HCT116 (cell line): ENCODE measurements at regions not wholly inside any gene's neighbourhood (a gene's known extent, or its start where the extent isn't known, plus 50 kb on each side); places are given as distances from the start of the nearest gene placed in this dataset.

Source experiments
- ATAC-seq: fragments of 200-7000 bp; cut with Tn5 transposase; 2 replicates; pipeline ENCODE4 v1.9.1; 2020; ENCODE audit warnings: mild to moderate bottlenecking, moderate library complexity
- BruUV-seq: library from RNA; stranded (reverse); fragments of 400-500 nt; replicated peaks from 2 replicates; lab custom pipeline; 2021; lab: Mats Ljungman, UMichigan
- CTCF ChIA-PET: fragments of 300-600 bp; sonication (Branson Sonifier 250); formaldehyde crosslinking; loops from one replicate; lab custom pipeline; 2021; ENCODE audit warnings: antibody characterized with exemption; lab: Charles Lee
- POLR2A ChIA-PET: fragments of 300-600, 350-600 bp; sonication (Branson Sonifier 250); formaldehyde crosslinking; loops from one replicate; lab custom pipeline; 2021; ENCODE audit warnings: antibody characterized with exemption; lab: Charles Lee
- RAD21 ChIA-PET, 2 experiments: fragments of 300-600 bp; sonication (Branson Sonifier 250); formaldehyde crosslinking; loops; one replicate each; lab custom pipeline; 2023; ENCODE audit warnings: low total read pairs in 2 of 2; ENCODE audit not compliant: uncharacterized antibody in 2 of 2, unreplicated experiment in 2 of 2, low non-redundant PET in 1 of 2; lab: Charles Lee
- DNase-seq: peaks from one replicate; pipeline ENCODE4 v3.0.0-alpha.2; 2010; ENCODE audit warnings: low read depth, low spot score
- H2AFZ ChIP-seq: fragments of 200-600 bp; shearing (Covaris generic), sonication (generic); 2 replicates; pipeline ENCODE4 v1.6.1; 2017; ENCODE audit warnings: low read depth, mixed run types, mixed read lengths, antibody characterized with exemption, low read length; ENCODE audit not compliant: poor library complexity, severe bottlenecking
- H3K27ac ChIP-seq: 2 replicates; pipeline ENCODE4 v1.5.1; 2012; ENCODE audit warnings: low read depth, low read length
- H3K27me3 ChIP-seq: fragments of 200-600 bp; sonication (generic); 2 replicates; pipeline ENCODE4 v1.6.1; 2016; ENCODE audit warnings: mixed run types, low read length, mixed read lengths; ENCODE audit not compliant: insufficient read depth
- H3K36me3 ChIP-seq, 2 experiments: fragments of 200-500 bp in 1 of 2; fragments of 200-600 bp in 1 of 2; sonication (Bioruptor generic) in 1 of 2; sonication (generic) in 1 of 2; 2 replicates each; pipeline versions ENCODE4 v1.5.1 to v1.6.1; 2014 to 2016; ENCODE audit warnings: low read length in 2 of 2, inconsistent platforms in 1 of 2, mixed read lengths in 1 of 2, mixed run types in 1 of 2; ENCODE audit not compliant: insufficient read depth in 2 of 2, control insufficient read depth in 1 of 2
- H3K4me1 ChIP-seq, 2 experiments: fragments of 200-600 bp in 1 of 2; sonication (generic) in 1 of 2; 2 replicates each; pipeline versions ENCODE4 v1.5.1 to v1.6.1; 2012 to 2017; ENCODE audit warnings: low read length in 2 of 2, inconsistent platforms in 1 of 2, mild to moderate bottlenecking in 1 of 2, mixed read lengths in 1 of 2, mixed run types in 1 of 2, moderate library complexity in 1 of 2; ENCODE audit not compliant: insufficient read depth in 2 of 2, control insufficient read depth in 1 of 2
- H3K4me2 ChIP-seq: fragments of 200-600 bp; sonication (generic); 2 replicates; pipeline ENCODE4 v1.6.1; 2017; ENCODE audit warnings: mixed run types, low read length, mixed read lengths
- H3K4me3 ChIP-seq, 2 experiments: fragments of 200-600 bp in 1 of 2; sonication (generic) in 1 of 2; replicated peaks in 1 of 2; 2 replicates each; pipeline ENCODE4 v1.5.1; 2011 to 2016; ENCODE audit warnings: low read length in 2 of 2, control low read depth in 1 of 2, low read depth in 1 of 2, mild to moderate bottlenecking in 1 of 2, mixed read lengths in 1 of 2, mixed run types in 1 of 2
- H3K79me2 ChIP-seq: fragments of 200-600 bp; sonication (generic); 2 replicates; pipeline ENCODE4 v1.6.1; 2017; ENCODE audit warnings: mild to moderate bottlenecking, mixed run types, low read length, moderate library complexity, mixed read lengths; ENCODE audit not compliant: insufficient read depth
- H3K9ac ChIP-seq: fragments of 200-600 bp; sonication (generic); 2 replicates; pipeline ENCODE4 v1.6.1; 2016; ENCODE audit warnings: low read length, mixed read lengths
- H3K9me2 ChIP-seq: fragments of 200-600 bp; sonication (generic), shearing (Covaris generic); 2 replicates; pipeline ENCODE4 v1.6.1; 2017; ENCODE audit warnings: mixed run types, mild to moderate bottlenecking, moderate library complexity; ENCODE audit not compliant: insufficient read depth
- H3K9me3 ChIP-seq, 2 experiments: fragments of 200-500 bp in 1 of 2; fragments of 200-600 bp in 1 of 2; sonication (Bioruptor generic) in 1 of 2; sonication (generic) in 1 of 2; 2 replicates each; pipeline ENCODE4 v1.6.1; 2014 to 2017; ENCODE audit warnings: low read length in 2 of 2, mixed read lengths in 2 of 2, inconsistent platforms in 1 of 2, low read depth in 1 of 2, mild to moderate bottlenecking in 1 of 2, mixed run types in 1 of 2, moderate library complexity in 1 of 2; ENCODE audit not compliant: control insufficient read depth in 1 of 2, insufficient read depth in 1 of 2
- H4K20me1 ChIP-seq: fragments of 200-600 bp; sonication (generic), shearing (Covaris generic); 2 replicates; pipeline ENCODE4 v1.6.1; 2017; ENCODE audit warnings: mixed run types, mild to moderate bottlenecking, moderate library complexity; ENCODE audit not compliant: insufficient read depth
- CBX3 ChIP-seq: IDR thresholded peaks from 2 replicates; pipeline ENCODE4 v1.6.1; 2012; ENCODE audit warnings: low read depth
- CEBPB ChIP-seq: IDR thresholded peaks from 2 replicates; pipeline ENCODE4 v1.6.1; 2012; ENCODE audit warnings: low read depth
- ELF1 ChIP-seq: IDR thresholded peaks from 2 replicates; pipeline ENCODE4 v1.6.1; 2012; ENCODE audit warnings: low read depth, borderline replicate concordance
- EZH2phosphoT487 ChIP-seq: fragments of 200-600 bp; IDR thresholded peaks from 2 replicates; pipeline ENCODE4 v1.6.1; 2018; ENCODE audit warnings: antibody characterized with exemption, borderline replicate concordance
- JUND ChIP-seq: IDR thresholded peaks from 2 replicates; pipeline ENCODE4 v1.6.1; 2012
- POLR2A ChIP-seq: IDR thresholded peaks from 2 replicates; pipeline ENCODE4 v1.7.0; 2011; ENCODE audit warnings: borderline replicate concordance; ENCODE audit not compliant: insufficient read depth, insufficient read length; ENCODE audit errors: extremely low read depth
- RAD21 ChIP-seq: IDR thresholded peaks from 2 replicates; pipeline ENCODE4 v1.6.1; 2012; ENCODE audit warnings: low read depth, mild to moderate bottlenecking
- SIN3A ChIP-seq: IDR thresholded peaks from 2 replicates; pipeline ENCODE4 v1.6.1; 2012; ENCODE audit warnings: low read depth
- SP1 ChIP-seq: IDR thresholded peaks from 2 replicates; pipeline ENCODE4 v1.6.1; 2012; ENCODE audit warnings: low read depth
- SRF ChIP-seq: IDR thresholded peaks from 2 replicates; pipeline ENCODE4 v1.6.1; 2012; ENCODE audit warnings: low read depth
- TCF7L2 ChIP-seq: IDR thresholded peaks from 2 replicates; pipeline ENCODE4 v1.7.0; 2011; ENCODE audit warnings: borderline replicate concordance, inconsistent platforms; ENCODE audit not compliant: insufficient read depth, insufficient read length; ENCODE audit errors: extremely low read depth
- ZFX ChIP-seq: fragments of 450-650 bp; IDR thresholded peaks from 2 replicates; pipeline ENCODE4 v1.6.1; 2017
- ZNF274 ChIP-seq: fragments of 200-500 bp; sonication (Bioruptor generic); IDR thresholded peaks from 2 replicates; pipeline ENCODE4 v1.6.1; 2014; ENCODE audit warnings: mild to moderate bottlenecking, low read depth, low read length, inconsistent platforms
- intact Hi-C: fragments of 100-400 bp; cut with micrococcal nuclease; formaldehyde crosslinking; loops from 2 replicates; pipeline ENCODE4 v1.10.0; 2022
- TF ChIP-seq, protein P1 (sequence below): IDR thresholded peaks from 2 replicates; pipeline ENCODE4 v1.6.1; 2012; ENCODE audit warnings: low read depth
- TF ChIP-seq, protein P2 (sequence below), 3 experiments: fragments of 200-600 bp in 1 of 3; sonication (generic) in 1 of 3; IDR thresholded peaks in 2 of 3; conservative IDR thresholded peaks in 1 of 3; 2 replicates each; pipeline ENCODE4 v1.5.1; 2012 to 2017; ENCODE audit warnings: low read depth in 2 of 3, low read length in 2 of 3, antibody characterized with exemption in 1 of 3, borderline replicate concordance in 1 of 3, control low read depth in 1 of 3, mild to moderate bottlenecking in 1 of 3, mixed read lengths in 1 of 3, mixed run types in 1 of 3, moderate library complexity in 1 of 3; ENCODE audit not compliant: insufficient read depth in 1 of 3
- TF ChIP-seq, protein P3 (sequence below): IDR thresholded peaks from 2 replicates; pipeline ENCODE4 v1.6.1; 2012

DNA sequence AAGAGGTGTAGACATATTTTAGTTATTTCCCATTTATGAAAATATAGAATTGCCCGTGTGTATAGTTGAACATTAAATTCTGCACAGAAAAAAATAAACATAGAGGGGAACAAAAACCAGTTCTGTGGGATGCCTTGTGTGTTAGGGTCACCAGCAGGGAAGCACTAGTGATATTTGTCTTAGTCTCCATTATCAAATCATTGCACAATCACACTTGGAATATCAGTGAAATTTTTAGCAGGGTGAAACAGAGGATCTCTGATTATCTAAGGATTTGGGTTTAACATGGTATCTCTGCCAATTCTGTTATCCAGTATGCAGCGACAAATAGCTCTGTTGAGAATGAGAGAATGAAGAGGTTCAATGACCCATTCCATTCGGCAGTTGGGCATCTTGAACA is 496.0 kb upstream of the POM121L12 start:
- DNase-seq, result no peak
- no peaks in the 10 kb centered on the region for H3K27me3 ChIP-seq
- no peaks in the 10 kb centered on the region for H3K4me1 ChIP-seq
- no peak overlapping the region for H3K4me3 ChIP-seq
- no peak overlapping the region for H3K27ac ChIP-seq
- peaks cover 3 to 13% of the 10 kb centered on the region in 2 experiments; a peak in 2 of 4 replicates for H3K9me3 ChIP-seq
- intact Hi-C loops, result no loop called here
- H3K4me2 ChIP-seq, result no peak overlapping the region
- no peak overlapping the region for H3K9ac ChIP-seq
- ChIA-PET CTCF (no interaction called here), POLR2A (no interaction called here), RAD21 (no interaction called here)
- no peak for ATAC-seq
- no peaks in the 10 kb centered on the region for H3K79me2 ChIP-seq
- TF ChIP-seq ZNF274, result no peak
- TF ChIP-seq CEBPB, result no peak
- no peak for TF ChIP-seq JUND
- no peak for TF ChIP-seq CBX3
- no peak for TF ChIP-seq EZH2phosphoT487
- no peak for TF ChIP-seq SIN3A
- TF ChIP-seq TCF7L2, result no peak
- no peak for TF ChIP-seq POLR2A
- TF ChIP-seq, protein P1, sequence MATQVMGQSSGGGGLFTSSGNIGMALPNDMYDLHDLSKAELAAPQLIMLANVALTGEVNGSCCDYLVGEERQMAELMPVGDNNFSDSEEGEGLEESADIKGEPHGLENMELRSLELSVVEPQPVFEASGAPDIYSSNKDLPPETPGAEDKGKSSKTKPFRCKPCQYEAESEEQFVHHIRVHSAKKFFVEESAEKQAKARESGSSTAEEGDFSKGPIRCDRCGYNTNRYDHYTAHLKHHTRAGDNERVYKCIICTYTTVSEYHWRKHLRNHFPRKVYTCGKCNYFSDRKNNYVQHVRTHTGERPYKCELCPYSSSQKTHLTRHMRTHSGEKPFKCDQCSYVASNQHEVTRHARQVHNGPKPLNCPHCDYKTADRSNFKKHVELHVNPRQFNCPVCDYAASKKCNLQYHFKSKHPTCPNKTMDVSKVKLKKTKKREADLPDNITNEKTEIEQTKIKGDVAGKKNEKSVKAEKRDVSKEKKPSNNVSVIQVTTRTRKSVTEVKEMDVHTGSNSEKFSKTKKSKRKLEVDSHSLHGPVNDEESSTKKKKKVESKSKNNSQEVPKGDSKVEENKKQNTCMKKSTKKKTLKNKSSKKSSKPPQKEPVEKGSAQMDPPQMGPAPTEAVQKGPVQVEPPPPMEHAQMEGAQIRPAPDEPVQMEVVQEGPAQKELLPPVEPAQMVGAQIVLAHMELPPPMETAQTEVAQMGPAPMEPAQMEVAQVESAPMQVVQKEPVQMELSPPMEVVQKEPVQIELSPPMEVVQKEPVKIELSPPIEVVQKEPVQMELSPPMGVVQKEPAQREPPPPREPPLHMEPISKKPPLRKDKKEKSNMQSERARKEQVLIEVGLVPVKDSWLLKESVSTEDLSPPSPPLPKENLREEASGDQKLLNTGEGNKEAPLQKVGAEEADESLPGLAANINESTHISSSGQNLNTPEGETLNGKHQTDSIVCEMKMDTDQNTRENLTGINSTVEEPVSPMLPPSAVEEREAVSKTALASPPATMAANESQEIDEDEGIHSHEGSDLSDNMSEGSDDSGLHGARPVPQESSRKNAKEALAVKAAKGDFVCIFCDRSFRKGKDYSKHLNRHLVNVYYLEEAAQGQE, result no peak
- TF ChIP-seq SP1, result no peak
- TF ChIP-seq, protein P2, sequence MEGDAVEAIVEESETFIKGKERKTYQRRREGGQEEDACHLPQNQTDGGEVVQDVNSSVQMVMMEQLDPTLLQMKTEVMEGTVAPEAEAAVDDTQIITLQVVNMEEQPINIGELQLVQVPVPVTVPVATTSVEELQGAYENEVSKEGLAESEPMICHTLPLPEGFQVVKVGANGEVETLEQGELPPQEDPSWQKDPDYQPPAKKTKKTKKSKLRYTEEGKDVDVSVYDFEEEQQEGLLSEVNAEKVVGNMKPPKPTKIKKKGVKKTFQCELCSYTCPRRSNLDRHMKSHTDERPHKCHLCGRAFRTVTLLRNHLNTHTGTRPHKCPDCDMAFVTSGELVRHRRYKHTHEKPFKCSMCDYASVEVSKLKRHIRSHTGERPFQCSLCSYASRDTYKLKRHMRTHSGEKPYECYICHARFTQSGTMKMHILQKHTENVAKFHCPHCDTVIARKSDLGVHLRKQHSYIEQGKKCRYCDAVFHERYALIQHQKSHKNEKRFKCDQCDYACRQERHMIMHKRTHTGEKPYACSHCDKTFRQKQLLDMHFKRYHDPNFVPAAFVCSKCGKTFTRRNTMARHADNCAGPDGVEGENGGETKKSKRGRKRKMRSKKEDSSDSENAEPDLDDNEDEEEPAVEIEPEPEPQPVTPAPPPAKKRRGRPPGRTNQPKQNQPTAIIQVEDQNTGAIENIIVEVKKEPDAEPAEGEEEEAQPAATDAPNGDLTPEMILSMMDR (IDR thresholded peaks at IDR 0.05 in 2 of 3, conservative IDR thresholded peaks at IDR 0.05 in 1 of 3; ENCODE audit: borderline replicate concordance in 1 of 3, insufficient read depth in 1 of 3, low read depth in 2 of 3, low read length in 2 of 3), result no peak
- no peak for TF ChIP-seq ZFX
- no peak for TF ChIP-seq SRF
- TF ChIP-seq ELF1, result no peak
- TF ChIP-seq RAD21, result no peak
- TF ChIP-seq, protein P3, sequence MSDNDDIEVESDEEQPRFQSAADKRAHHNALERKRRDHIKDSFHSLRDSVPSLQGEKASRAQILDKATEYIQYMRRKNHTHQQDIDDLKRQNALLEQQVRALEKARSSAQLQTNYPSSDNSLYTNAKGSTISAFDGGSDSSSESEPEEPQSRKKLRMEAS, result no peak
- H2AFZ ChIP-seq, result no peak overlapping the region
- H3K9me2 ChIP-seq, result no peaks in the 10 kb centered on the region
- H3K36me3 ChIP-seq, result no peaks in the 10 kb centered on the region
- no TSS peak for BruUV-seq
- H4K20me1 ChIP-seq, result no peaks in the 10 kb centered on the region
